GM04503 (cell line): ENCODE measurements at regions not wholly inside any gene's neighbourhood (a gene's known extent, or its start where the extent isn't known, plus 50 kb on each side); places are given as distances from the start of the nearest gene placed in this dataset.

ENCODE experiments used
- DNase-seq: peaks from one replicate; pipeline ENCODE4 v3.0.0-alpha.2; 2012; ENCODE audit warnings: low read depth

- DNase-seq: no peak
These were observed 333.2 kb downstream of the RPS24 start for GRCh38 chr10:78366663-78367411.

DNA sequence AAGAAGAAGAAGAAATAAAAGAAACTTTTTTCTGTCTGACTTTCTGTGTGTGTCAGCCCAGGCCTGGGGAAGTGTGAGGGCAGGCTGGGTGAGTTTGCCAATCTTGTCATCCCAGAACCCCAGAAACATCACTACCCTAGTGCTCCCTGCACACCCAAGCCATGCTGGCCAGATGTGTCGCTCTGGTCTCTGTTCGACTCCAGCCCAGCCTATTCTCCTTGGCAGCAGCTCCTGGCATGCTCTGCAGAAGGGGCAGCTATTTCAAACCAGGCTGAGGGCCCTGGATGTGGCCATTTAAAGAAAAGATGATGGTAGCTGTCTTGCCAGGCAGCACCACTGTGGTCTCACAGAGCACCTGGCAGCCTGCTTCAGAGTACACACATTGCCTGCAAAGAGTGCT, 334.1 kb downstream of the RPS24 start:
- DNase-seq: no peak

DNA sequence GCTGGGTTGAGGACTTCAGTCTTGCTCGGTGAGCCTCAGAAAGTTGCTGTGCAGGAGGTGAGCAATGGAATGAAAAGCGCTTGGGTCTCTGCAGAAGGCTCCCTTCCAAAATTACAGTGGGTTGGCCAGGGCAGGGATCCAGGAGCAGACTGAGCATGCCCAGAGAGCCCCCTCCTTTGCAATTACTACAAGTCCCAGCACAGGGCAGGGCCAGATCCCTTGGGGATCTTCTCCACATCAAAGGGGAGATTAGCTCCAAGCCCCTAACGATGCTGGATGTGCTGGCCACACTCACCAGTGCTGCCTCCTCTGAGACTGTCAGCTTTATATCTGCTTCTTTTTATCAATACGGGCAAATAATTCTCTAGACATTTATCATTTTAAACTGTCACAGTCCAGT, 337.5 kb downstream of the RPS24 start:
- DNase-seq: no peak

DNA sequence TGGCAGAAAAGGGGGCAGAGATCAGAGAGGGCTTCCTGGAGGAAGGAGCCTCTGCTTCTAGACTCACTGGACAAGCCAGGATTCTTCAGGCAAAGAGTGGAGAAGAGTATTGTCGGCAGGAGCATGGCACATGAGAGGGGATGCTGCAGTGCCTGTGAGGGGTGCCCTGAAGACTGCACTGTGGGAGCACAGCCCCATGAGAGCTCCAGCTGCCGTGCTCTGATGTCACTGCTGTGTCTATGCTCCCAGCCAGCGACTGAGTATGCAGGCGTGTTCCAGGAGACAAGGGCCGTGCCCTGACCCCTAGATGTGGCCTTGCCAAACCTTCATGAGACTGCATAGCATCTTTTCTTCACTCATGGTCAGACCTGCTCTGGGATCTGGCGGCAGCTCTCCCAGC, 339.1 kb downstream of the RPS24 start:
- no peak for DNase-seq

DNA sequence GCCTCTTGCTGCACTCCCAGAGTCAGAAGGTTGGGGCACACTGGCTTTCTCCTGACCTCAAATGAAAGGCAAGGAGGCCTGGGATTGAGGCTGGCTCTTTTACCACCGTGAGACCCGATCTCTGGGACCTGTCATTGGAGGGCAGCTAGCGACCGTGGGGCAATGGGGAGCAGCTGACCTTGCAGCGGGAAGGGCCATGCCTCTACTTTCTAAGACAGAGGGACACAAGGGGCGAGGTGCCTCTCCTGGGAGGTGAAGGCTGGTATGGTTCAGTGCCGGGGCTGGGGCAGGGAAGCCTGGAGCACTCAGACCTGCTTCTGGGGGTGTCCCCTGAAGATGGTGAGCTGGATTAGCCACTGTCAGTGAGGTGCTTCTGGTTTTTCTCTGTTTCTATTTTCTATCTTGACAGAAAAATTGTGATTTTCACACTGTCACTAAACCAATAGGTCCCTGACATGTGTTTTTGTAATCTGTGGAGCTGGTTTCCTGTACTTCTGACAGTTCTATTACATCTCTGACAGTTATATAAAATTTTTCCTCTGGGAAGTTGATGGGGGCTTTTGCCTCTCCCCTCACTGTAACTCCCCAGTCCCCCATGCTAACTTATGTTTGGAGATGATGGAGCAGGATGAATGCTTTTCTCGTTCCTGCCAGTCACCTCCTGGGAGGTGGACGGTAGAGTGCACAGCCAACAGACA, 340.8 kb downstream of the RPS24 start:
- no peak for DNase-seq

DNA sequence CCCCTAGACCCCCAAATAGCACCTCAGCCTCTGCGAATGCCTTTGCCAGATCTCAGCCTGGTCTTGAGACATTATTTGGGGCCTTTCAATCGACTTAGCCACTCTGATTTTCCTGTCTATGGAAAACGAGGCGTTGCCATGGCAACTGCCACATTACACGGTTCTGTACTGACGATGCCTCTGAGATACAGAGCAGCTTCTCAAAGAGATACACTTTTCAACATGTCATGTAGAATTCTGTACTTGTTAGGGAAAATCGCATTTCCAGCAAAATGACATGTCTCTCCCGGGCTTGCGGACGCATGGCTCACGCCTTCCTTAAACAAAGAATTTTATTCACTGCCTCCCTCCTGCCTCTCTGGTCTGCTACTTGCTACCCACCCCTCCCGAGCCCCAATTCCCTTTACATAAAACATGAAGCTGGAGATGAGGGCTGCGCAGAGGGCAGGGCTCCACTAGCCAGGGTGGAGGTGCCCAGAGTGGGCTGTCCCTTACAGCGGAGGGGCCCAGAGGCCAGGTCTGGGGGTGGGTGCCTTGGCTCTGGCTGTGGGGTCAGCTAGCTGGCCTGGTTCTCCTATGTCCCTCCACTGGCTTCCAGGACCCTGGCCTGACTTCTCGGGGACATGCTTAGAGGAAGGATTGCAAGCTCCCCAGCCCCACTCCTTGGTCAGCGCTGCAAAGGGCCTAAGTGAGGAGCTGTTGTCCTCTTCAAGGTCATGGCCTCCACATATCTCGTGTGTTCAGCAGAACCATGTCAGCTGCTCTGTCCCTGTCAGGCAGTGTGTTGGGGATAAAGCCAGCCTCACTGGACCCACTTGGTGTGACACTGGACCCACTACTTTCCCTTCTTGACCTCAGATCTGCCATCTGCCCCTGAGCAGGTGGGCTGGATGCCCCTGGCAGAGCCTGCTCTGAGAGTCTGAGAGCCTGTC, 342.5 kb downstream of the RPS24 start:
- DNase-seq: no peak

- no peak for DNase-seq
These were observed 343.7 kb downstream of the RPS24 start for GRCh38 chr10:78377356-78377755.

GRCh38 chr10:78378192-78378591, 344.5 kb downstream of the RPS24 start:
- no peak for DNase-seq

DNA sequence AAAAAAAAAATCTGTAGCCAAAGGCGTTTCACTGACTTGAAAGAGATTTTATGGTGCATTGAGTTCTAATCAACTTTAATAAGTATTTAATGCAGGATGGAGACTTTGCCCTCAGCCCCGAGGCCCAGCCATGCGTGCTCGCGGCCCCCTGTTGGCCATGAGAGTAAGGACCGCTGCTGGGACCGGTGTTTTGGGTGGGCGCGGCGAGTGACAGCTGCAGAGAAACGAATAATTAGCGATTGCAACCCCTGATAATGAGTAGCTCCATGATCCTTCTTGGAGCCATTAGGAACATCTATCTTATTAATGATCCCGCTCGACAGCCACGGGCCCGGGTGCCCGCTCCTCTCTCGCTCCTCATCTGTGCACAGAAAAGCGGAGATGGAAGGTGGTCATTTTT, 347.4 kb downstream of the RPS24 start:
- no peak for DNase-seq

DNA sequence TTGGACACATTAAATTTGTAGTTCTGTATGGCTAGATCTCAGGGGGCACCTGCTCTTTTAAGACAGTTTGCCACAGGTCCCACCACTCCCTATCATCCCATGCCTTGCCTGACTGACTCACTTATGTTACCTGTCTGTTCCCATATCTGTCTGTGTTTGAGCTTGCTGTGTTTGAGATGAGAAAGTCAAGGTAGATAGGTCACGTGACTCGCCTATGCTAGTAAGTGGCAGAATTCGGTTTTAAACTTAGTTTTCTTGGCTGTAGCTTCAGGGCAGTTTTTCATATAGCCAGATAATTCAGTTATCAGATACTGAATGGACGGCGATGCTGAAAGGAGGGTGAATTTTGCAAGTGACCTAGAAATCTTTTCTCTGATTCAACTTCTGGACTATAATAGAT, 348.4 kb downstream of the RPS24 start:
- no peak for DNase-seq

- no peak for DNase-seq
These were observed 349.1 kb downstream of the RPS24 start for GRCh38 chr10:78382772-78383171.

- no peak for DNase-seq
These were observed 349.9 kb downstream of the RPS24 start for GRCh38 chr10:78383378-78384048.

GRCh38 chr10:78384049-78384431, 350.4 kb downstream of the RPS24 start:
- no peak for DNase-seq

GRCh38 chr10:78385599-78385998, 351.9 kb downstream of the RPS24 start:
- DNase-seq: no peak

DNA sequence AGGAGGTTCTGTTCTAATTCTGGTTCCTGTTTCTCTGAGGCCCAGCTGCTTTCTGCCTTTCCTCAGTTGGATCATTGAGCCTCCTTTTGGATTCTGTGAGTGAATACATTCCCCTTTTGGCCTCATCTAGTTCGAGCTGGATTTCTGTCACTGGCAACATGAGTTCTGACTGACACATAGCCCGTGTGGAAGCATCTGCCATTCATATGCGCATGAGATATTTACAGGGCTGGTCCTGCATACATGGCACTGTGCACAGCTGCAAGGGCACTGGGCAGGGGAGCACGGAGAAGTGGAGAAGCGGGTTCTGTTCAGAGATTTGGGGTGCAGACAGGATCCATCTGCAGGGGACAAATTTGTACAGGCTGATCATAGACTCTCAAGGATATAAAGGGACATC, 352.8 kb downstream of the RPS24 start:
- no peak for DNase-seq

DNA sequence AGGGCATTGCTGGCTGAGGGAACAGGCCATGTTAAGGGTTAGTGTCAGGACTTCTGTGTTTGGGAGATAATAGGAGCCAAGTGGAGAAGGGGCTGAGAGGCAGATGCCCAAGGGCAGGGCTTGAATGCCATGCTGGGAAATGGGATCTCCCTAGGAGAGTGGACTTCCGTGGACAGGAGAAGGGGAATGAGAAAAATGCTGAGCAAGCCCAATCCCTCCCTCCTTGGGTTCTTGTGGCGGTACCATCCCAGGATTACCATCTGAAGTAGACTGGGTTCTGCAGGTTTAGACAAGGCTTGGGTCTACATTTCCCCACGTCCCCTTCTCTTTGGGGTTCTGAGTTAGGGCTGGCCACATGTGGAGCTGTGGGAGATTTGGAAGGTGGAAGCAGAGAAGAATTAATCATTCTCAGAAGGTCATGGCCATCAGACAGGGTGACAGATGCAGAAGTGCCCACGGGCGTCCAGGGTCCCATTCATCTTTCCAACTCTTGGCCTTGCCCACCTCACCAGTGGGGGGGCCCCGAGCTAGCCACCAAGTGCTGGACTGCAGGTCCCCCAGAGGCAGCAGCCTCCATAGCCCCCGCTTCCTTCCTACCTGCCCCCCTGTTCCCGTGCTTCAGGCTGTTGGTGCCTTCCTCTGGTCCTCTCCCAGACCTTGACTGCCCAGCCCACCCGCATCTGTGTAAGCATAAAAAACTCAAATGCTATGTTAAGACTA, 354.8 kb downstream of the RPS24 start:
- DNase-seq: no peak

DNA sequence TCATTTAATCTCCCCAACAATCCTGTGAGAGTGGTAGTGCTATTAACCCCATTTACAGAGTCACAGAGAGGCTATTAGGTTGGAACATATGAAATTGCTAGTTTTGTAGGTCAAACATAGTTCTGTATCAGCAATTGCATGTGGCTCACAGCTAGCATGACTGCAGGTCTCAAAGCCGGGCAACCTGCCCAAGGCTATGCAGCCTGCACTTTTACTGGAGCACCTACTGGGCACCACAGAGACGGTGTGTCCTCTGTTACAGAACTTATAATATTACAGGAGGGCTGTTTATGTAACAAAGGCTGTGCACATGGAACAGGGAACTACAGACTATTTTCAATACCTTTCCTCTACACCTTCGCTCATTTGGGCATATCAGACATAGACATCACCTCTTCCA, 355.8 kb downstream of the RPS24 start:
- no peak for DNase-seq

DNA sequence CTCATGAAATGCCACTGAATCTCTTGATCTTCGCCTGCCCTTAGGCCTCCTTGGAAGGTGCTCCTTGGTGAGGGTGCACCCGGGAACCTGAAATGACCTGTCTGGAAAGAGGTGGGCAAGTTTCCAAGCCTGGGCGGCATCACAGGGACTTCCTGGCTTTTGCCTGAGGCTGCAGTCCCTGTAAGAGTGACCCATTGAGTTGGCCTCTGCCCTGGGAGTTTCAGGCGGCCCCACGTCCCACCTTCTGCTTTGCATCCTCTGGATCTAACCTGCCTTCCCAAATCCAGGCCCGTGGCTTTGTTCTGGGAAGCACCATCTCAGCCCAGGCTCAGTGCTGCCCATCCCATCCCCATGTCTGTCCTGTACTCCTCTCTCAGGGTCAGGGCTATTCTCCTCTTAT, 356.4 kb downstream of the RPS24 start:
- DNase-seq: no peak

DNA sequence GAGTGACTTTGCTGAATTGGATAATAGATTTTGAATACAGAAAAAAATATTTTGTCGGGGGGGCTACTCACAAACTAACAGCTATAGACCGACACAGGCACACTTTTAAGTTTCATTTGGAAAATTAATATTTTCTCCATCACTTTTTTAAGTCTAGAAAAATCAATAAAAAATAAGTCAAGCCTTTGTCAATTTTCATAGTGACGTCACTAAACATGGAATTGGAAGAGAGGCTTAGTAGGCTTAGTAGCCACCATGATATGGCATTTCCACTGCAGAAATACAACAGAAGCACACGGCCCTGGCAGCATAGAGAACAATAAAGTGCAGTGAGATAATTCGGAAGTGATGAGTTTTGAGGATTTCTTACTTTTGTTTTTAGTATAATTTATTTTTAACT, 357.2 kb downstream of the RPS24 start:
- no peak for DNase-seq

- no peak for DNase-seq
These were observed 357.9 kb downstream of the RPS24 start for GRCh38 chr10:78391585-78391984.

DNA sequence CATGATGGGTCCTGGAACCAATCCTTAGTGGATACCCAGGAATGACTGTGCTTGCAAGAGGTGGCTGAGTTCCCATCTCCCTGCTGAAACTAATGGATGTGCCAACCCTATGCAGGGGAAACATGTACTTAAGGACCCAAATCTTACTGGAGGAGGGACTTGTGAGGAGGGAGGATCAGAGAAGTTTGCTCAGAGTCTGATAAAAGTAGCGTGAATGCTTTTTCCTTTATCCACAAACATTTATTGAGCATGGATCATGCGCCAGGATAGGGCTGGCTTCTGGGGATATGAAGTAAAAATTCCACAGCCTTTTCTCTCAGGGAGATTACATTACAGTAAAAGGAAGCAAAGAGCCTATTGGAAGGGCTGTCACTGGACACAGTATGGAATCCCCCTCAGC, 358.5 kb downstream of the RPS24 start:
- no peak for DNase-seq

DNA sequence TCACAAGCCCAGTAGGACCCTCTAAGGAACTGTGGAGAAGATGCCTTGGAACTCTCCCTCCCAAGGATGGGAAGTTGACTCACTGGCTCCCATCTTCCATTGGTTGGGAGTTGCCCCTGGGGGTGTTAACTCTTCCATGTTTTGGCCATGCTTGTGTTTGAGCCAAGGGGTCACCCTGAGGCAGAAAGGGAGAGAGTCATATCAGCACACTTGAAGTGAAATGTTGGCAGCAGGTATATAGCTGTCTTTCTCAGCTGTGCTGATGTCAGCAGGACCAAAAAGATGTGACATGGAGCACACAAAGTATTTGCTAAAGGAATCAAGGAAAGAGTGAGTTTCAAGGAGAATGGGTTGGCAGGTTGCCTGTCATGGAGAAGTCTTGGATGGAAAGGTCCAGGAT, 359.4 kb downstream of the RPS24 start:
- DNase-seq: no peak
